Fibroblast of lung (primary cell): ENCODE measurements at regions not wholly inside any gene's neighbourhood (a gene's known extent, or its start where the extent isn't known, plus 50 kb on each side); places are given as distances from the start of the nearest gene placed in this dataset.

Source experiments
- EZH2 ChIP-seq: IDR thresholded peaks from 2 replicates; pipeline ENCODE4 v1.5.1; 2012; ENCODE audit warnings: low read length, control low read depth, mild to moderate bottlenecking; ENCODE audit errors: missing control alignments
- TF ChIP-seq, protein P1 (sequence below), 2 donors: IDR thresholded peaks in 1 of 2; conservative IDR thresholded peaks in 1 of 2; 1 replicate in 1 of 2; 2 replicates in 1 of 2; pipeline ENCODE4 v1.5.1; 2011 to 2012; ENCODE audit warnings: low read length in 2 of 2, control low read depth in 1 of 2, inconsistent platforms in 1 of 2, low read depth in 1 of 2, mild to moderate bottlenecking in 1 of 2

GRCh38 chr21:15359251-15359650 lies 294.5 kb upstream of the NRIP1 start:
- TF ChIP-seq, protein P1, sequence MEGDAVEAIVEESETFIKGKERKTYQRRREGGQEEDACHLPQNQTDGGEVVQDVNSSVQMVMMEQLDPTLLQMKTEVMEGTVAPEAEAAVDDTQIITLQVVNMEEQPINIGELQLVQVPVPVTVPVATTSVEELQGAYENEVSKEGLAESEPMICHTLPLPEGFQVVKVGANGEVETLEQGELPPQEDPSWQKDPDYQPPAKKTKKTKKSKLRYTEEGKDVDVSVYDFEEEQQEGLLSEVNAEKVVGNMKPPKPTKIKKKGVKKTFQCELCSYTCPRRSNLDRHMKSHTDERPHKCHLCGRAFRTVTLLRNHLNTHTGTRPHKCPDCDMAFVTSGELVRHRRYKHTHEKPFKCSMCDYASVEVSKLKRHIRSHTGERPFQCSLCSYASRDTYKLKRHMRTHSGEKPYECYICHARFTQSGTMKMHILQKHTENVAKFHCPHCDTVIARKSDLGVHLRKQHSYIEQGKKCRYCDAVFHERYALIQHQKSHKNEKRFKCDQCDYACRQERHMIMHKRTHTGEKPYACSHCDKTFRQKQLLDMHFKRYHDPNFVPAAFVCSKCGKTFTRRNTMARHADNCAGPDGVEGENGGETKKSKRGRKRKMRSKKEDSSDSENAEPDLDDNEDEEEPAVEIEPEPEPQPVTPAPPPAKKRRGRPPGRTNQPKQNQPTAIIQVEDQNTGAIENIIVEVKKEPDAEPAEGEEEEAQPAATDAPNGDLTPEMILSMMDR (conservative IDR thresholded peaks at IDR 0.05 in 1 of 2, IDR thresholded peaks at IDR 0.05 in 1 of 2; ENCODE audit: low read depth in 1 of 2, low read length in 2 of 2) = no peak
- no peak for TF ChIP-seq EZH2
